ENCODE measurements at regions not wholly inside any gene's neighbourhood (a gene's known extent, or its start where the extent isn't known, plus 50 kb on each side); places are given as distances from the start of the nearest gene placed in this dataset.
"Not testable (repeated sequence)": the region's sequence is repeated elsewhere in the genome, so short reads cannot be mapped to it uniquely, and the experiment has no call there.

- no peak for DNase-seq (ENCODE audit: low read depth in 2 of 2)
Measured at GRCh38 chr3:30297112-30297511, 309.3 kb upstream of the TGFBR2 start.

- DNase-seq (ENCODE audit: low read depth in 2 of 2): no peak
Measured at GRCh38 chr3:30299674-30300385, 306.6 kb upstream of the TGFBR2 start.

GRCh38 chr3:30300809-30301208, 305.6 kb upstream of the TGFBR2 start:
- DNase-seq (ENCODE audit: low read depth in 2 of 2): no peak

GRCh38 chr3:30302027-30302426, 304.4 kb upstream of the TGFBR2 start:
- DNase-seq (ENCODE audit: low read depth in 2 of 2): no peak

GRCh38 chr3:30303770-30304169, 302.6 kb upstream of the TGFBR2 start:
- no peak for DNase-seq (ENCODE audit: low read depth in 2 of 2)

- no peak for DNase-seq (ENCODE audit: low read depth in 2 of 2)
Measured at GRCh38 chr3:30305021-30305420, 301.4 kb upstream of the TGFBR2 start.

GRCh38 chr3:30306896-30307295, 299.5 kb upstream of the TGFBR2 start:
- DNase-seq (ENCODE audit: low read depth in 2 of 2): no peak

- DNase-seq (ENCODE audit: low read depth in 2 of 2): no peak
Measured at GRCh38 chr3:30307372-30307950, 298.9 kb upstream of the TGFBR2 start.

GRCh38 chr3:30308131-30308530, 298.3 kb upstream of the TGFBR2 start:
- no peak for DNase-seq (ENCODE audit: low read depth in 2 of 2)

GRCh38 chr3:30309961-30310954, 296.1 kb upstream of the TGFBR2 start:
- no peak for DNase-seq (ENCODE audit: low read depth in 2 of 2)

- DNase-seq (ENCODE audit: low read depth in 2 of 2): no peak
Measured at GRCh38 chr3:30311781-30312180, 294.6 kb upstream of the TGFBR2 start.

GRCh38 chr3:30313840-30314239, 292.6 kb upstream of the TGFBR2 start:
- DNase-seq (ENCODE audit: low read depth in 2 of 2): no peak

GRCh38 chr3:30314757-30315325, 291.6 kb upstream of the TGFBR2 start:
- DNase-seq (ENCODE audit: low read depth in 2 of 2): no peak

- DNase-seq (ENCODE audit: low read depth in 2 of 2): no peak
Measured at GRCh38 chr3:30315447-30315846, 291.0 kb upstream of the TGFBR2 start.

- no peak for DNase-seq (ENCODE audit: low read depth in 2 of 2)
Measured at GRCh38 chr3:30317561-30317960, 288.8 kb upstream of the TGFBR2 start.

GRCh38 chr3:30318110-30318509, 288.3 kb upstream of the TGFBR2 start:
- no peak for DNase-seq (ENCODE audit: low read depth in 2 of 2)

GRCh38 chr3:30319713-30320112, 286.7 kb upstream of the TGFBR2 start:
- DNase-seq (ENCODE audit: low read depth in 2 of 2): peak in 1 of 2 donors; percentile 55

GRCh38 chr3:30320392-30320791, 286.0 kb upstream of the TGFBR2 start:
- DNase-seq (ENCODE audit: low read depth in 2 of 2): no peak

- DNase-seq (ENCODE audit: low read depth in 2 of 2): no peak
Measured at GRCh38 chr3:30321065-30321464, 285.3 kb upstream of the TGFBR2 start.

GRCh38 chr3:30323649-30324048, 282.8 kb upstream of the TGFBR2 start:
- DNase-seq (ENCODE audit: low read depth in 2 of 2): not testable (repeated sequence)

GRCh38 chr3:30324587-30324986, 281.8 kb upstream of the TGFBR2 start:
- DNase-seq (ENCODE audit: low read depth in 2 of 2): peak in 1 of 2 donors; percentile 36

GRCh38 chr3:30327976-30328375, 278.4 kb upstream of the TGFBR2 start:
- not testable (repeated sequence) for DNase-seq (ENCODE audit: low read depth in 2 of 2)
